ENCODE measurements at regions not wholly inside any gene's neighbourhood (a gene's known extent, or its start where the extent isn't known, plus 50 kb on each side); places are given as distances from the start of the nearest gene placed in this dataset.

DNA sequence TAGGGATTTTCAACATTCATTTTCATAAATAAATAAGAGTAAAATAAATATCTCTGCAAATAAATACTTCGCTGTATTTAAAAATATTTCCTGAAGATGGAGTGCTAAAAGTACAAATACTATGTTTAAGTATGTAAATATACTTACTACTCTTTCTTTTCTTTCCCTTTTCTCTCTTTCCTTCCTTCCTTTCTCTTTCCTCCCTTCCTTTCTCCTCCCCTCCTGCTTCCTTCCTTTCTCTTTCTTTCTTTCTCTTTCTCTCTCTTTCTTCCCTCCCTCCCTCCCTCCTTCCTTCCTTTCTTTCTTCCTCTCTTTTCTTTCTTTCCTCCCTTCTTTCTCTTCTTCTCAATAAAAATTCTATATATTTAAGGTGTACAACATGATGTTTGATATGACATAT lies 496.1 kb downstream of the CCSER2 start:
- Histone ChIP-seq H3K9ac (ENCODE audit: low read depth, low read length) (no peak overlapping the region), H3K27ac (ENCODE audit: insufficient read depth, low read length) (no peak overlapping the region), H4K91ac (ENCODE audit: insufficient read depth, low read depth, low read length) (no peak overlapping the region), H3K9me1 (ENCODE audit: insufficient read depth, low read length) (no peaks in the 10 kb centered on the region), H3K14ac (replicated peaks; ENCODE audit: low read depth, low read length) (no peak overlapping the region), H3K23ac (ENCODE audit: low read depth, low read length) (no peak overlapping the region), H4K8ac (ENCODE audit: low read depth in 2 of 2, low read length in 2 of 2) (no peak overlapping the region), H2AFZ (replicated peaks; ENCODE audit: low read length, poor library complexity) (no peak overlapping the region), H4K5ac (ENCODE audit: low read depth, low read length) (no peak overlapping the region), H2AK5ac (ENCODE audit: low read depth, low read length) (no peak overlapping the region), H2BK15ac (ENCODE audit: low read depth, low read length) (no peak overlapping the region), H2AK9ac (replicated peaks; ENCODE audit: low read depth, low read length, poor library complexity) (no peak overlapping the region), H3K9me3 (ENCODE audit: control insufficient read depth, insufficient read depth, low read length) (peaks cover 4% of the 10 kb centered on the region; the same call in 1 of the 2 replicates), H2BK120ac (ENCODE audit: low read depth, low read length) (no peak overlapping the region), H4K20me1 (ENCODE audit: insufficient read depth, low read length) (no peaks in the 10 kb centered on the region), H3K56ac (ENCODE audit: extremely low read depth, insufficient read depth, low read length) (no peak overlapping the region), H2BK20ac (ENCODE audit: low read depth, low read length) (no peak overlapping the region), H3K36me3 (ENCODE audit: control insufficient read depth, insufficient read depth, low read length) (no peaks in the 10 kb centered on the region), H3K4ac (ENCODE audit: low read depth, low read length) (no peak overlapping the region), H3K18ac (ENCODE audit: low read depth, low read length) (no peak overlapping the region), H3K79me1 (ENCODE audit: low read depth in 1 of 2, low read length in 2 of 2) (no peaks in the 10 kb centered on the region), H3K4me1 (ENCODE audit: control insufficient read depth, insufficient read depth, low read length) (no peaks in the 10 kb centered on the region), H3K27me3 (ENCODE audit: control insufficient read depth, insufficient read depth, low read length) (no peaks in the 10 kb centered on the region), H3K4me2 (ENCODE audit: low read depth, low read length) (no peak overlapping the region), H3K4me3 (ENCODE audit: insufficient read depth, low read depth, low read length) (no peak overlapping the region), H2BK5ac (ENCODE audit: low read depth, low read length, poor library complexity, severe bottlenecking) (no peak overlapping the region)
- dilution Hi-C loops (cut with HindIII; ENCODE audit: low sequenced_read_pairs, unreplicated experiment) (no loop called here), in situ Hi-C loops (cut with MboI; ENCODE audit: low sequenced_read_pairs) (no loop called here), intact Hi-C loops (cut with micrococcal nuclease) (no loop called here)
- CTCF ChIA-PET, result no interaction called here
- no peak for TF ChIP-seq SMC3 (IDR thresholded peaks at IDR 0.05; ENCODE audit: low read depth, low read length)
- TF ChIP-seq, protein P1, sequence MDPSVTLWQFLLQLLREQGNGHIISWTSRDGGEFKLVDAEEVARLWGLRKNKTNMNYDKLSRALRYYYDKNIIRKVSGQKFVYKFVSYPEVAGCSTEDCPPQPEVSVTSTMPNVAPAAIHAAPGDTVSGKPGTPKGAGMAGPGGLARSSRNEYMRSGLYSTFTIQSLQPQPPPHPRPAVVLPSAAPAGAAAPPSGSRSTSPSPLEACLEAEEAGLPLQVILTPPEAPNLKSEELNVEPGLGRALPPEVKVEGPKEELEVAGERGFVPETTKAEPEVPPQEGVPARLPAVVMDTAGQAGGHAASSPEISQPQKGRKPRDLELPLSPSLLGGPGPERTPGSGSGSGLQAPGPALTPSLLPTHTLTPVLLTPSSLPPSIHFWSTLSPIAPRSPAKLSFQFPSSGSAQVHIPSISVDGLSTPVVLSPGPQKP (IDR thresholded peaks at IDR 0.05; ENCODE audit: borderline replicate concordance, low read depth, low read length), result no peak
- POLR2A ChIA-PET (ENCODE audit: unreplicated experiment), result no interaction called here
- DNase-seq, result no peak
- no TSS peak for BruUV-seq (replicated peaks)
- no CpG with 5 or more reads among the region's 1 CpG for WGBS, 2 experiments (ENCODE audit: extremely low coverage in 2 of 2, insufficient read length in 1 of 2)
- no peak for ATAC-seq (ENCODE audit: low read depth)
